ENCODE measurements at regions not wholly inside any gene's neighbourhood (a gene's known extent, or its start where the extent isn't known, plus 50 kb on each side); places are given as distances from the start of the nearest gene placed in this dataset.

DNA sequence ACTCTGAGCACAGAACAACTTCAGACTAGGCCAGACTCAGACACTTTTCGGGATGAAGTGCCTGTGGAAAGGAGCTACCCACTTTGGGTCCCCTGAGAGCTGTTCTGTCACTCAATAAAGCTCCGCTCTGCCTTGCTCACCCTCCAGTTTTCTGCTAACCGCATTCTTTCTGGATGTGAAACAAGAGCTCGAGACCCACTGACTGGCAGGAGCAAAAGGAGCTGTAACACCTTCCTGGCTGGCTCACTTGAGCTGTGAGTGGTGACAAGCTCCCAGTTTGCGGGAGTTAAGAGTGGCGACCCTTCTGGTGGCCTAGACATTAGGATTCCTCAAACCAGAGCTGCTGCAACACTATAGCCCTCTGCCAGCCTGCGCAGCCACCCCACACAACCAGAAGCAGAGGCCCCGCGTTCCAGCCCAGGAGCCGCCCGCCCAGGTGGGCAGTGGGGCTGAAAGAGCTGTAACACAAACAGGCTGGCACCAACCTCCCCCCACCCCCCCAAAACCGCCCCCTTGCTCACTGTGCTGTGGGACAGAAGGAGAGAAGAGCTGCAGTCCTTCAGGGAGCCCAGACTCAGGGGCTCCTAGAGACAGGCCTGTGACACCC lies 1178.1 kb upstream of the GBE1 start:
- intact Hi-C loops (cut with DNase I), result no loop called here
- DNase-seq, result peak; percentile 47
- Histone ChIP-seq H3K4me3 (no peak overlapping the region), H3K4me1 (no peaks in the 10 kb centered on the region), H3K36me3 (no peaks in the 10 kb centered on the region), H3K9me3 (no peaks in the 10 kb centered on the region), H3K27me3 (no peaks in the 10 kb centered on the region), H3K27ac (no peak overlapping the region)
- peak; percentile 29 for ATAC-seq
- TF ChIP-seq, protein P1, sequence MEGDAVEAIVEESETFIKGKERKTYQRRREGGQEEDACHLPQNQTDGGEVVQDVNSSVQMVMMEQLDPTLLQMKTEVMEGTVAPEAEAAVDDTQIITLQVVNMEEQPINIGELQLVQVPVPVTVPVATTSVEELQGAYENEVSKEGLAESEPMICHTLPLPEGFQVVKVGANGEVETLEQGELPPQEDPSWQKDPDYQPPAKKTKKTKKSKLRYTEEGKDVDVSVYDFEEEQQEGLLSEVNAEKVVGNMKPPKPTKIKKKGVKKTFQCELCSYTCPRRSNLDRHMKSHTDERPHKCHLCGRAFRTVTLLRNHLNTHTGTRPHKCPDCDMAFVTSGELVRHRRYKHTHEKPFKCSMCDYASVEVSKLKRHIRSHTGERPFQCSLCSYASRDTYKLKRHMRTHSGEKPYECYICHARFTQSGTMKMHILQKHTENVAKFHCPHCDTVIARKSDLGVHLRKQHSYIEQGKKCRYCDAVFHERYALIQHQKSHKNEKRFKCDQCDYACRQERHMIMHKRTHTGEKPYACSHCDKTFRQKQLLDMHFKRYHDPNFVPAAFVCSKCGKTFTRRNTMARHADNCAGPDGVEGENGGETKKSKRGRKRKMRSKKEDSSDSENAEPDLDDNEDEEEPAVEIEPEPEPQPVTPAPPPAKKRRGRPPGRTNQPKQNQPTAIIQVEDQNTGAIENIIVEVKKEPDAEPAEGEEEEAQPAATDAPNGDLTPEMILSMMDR (IDR thresholded peaks at IDR 0.05), result no peak

GRCh38 chr3:82938821-82939328 lies 1177.4 kb upstream of the GBE1 start:
- intact Hi-C loops (cut with DNase I), result no loop called here
- peak; percentile 44 for ATAC-seq
- TF ChIP-seq, protein P1 (IDR thresholded peaks at IDR 0.05), result no peak
- no peaks in the 10 kb centered on the region for H3K36me3 ChIP-seq
- peak; percentile 60 for DNase-seq
- H3K9me3 ChIP-seq, result no peaks in the 10 kb centered on the region
- no peak overlapping the region for H3K27ac ChIP-seq
- H3K4me3 ChIP-seq, result no peak overlapping the region
- no peaks in the 10 kb centered on the region for H3K27me3 ChIP-seq
- no peaks in the 10 kb centered on the region for H3K4me1 ChIP-seq

DNA sequence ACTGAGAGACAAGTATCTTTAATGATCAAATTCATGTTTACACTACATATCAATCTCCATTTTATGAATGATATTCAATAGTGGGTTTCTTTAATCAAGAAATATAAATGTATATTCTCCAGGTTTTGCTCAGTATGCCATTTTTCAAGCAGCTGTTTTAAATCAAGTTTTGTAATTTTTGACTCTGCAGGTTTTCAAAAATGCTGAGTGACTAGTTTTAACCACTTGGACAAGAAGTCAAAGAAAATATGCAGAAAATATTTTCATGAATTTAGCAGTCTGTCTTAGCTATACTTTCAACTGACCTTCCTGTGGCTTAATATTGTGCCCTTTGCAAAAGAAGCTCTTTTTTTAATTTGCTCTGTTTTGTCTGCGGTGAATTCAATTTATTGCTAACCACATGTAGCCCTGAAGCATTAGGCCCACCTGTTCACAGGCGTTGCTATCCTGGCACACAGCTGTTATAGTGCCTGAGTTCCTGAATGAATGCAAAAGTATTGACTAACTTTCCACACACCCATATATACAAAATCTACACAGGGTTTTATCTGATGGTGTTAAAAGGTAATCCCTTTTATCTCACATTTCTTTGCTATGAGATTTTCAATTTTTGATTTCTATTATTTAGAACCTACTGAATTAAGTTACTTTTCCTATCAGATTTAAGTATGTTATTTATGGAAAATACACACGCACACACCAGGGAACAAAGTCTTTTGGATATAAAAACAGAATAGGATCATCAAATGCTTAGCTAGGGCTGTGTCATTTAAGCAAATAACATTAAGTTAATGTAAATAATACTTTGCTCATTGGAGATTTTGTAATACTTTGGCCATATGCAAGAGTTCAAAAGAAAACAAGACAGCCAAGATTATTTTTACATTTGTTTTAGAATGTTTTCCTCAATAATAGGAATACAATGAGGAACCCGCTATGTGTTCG lies 1166.1 kb upstream of the GBE1 start:
- Histone ChIP-seq H3K27me3 (no peaks in the 10 kb centered on the region), H3K4me1 (no peaks in the 10 kb centered on the region), H3K9me3 (no peaks in the 10 kb centered on the region), H3K36me3 (no peaks in the 10 kb centered on the region), H3K27ac (no peak overlapping the region), H3K4me3 (no peak overlapping the region)
- DNase-seq, result no peak
- intact Hi-C loops (cut with DNase I), result no loop called here
- TF ChIP-seq, protein P1 (IDR thresholded peaks at IDR 0.05), result no peak
- no peak for ATAC-seq

DNA sequence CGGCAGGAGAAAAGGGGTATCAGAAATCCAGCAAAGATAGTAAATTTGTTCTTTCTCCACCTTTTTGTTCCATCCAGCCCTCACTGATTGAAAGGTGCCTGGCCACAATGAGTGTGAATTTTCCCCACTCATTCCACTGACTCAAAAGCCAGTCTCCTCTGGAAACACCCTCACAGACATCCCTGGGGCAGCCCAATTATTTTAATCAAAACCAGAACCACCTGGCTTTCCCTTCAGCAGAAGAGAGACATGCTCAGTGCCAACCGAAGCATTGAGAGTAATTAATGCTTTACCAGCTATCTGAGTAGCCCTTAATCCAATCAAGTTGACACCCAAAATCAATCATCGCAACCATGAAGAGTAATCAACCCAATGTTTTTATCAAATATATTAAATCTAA lies 1129.6 kb upstream of the GBE1 start:
- Histone ChIP-seq H3K36me3 (no peaks in the 10 kb centered on the region), H3K27ac (no peak overlapping the region), H3K27me3 (no peaks in the 10 kb centered on the region), H3K9me3 (no peaks in the 10 kb centered on the region), H3K4me1 (no peaks in the 10 kb centered on the region), H3K4me3 (no peak overlapping the region)
- DNase-seq (no peak), ATAC-seq (no peak)
- TF ChIP-seq, protein P1 (IDR thresholded peaks at IDR 0.05), result no peak
- intact Hi-C loops (cut with DNase I), result no loop called here

DNA sequence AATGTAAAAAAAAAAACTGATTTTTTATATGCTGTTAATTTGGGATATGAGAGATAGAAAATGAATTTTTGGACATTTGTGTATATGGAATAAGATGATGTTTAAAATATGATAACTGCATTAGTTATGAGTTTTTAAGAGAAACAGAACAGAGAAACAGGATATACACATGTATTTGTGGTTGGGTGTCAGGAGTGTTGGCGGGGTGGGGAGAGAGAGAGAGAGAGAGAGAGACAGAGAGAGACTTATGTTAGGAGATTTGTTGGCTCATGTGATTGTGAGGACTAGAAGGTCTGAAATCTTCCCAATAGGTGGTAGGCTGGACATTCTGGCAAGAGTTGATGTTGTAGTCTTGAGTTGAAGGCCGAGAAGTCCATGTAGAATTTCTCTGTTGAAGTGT lies 1121.6 kb upstream of the GBE1 start:
- TF ChIP-seq, protein P1 (IDR thresholded peaks at IDR 0.05), result no peak
- Histone ChIP-seq H3K36me3 (no peaks in the 10 kb centered on the region), H3K9me3 (no peaks in the 10 kb centered on the region), H3K4me3 (no peak overlapping the region), H3K27ac (no peak overlapping the region), H3K27me3 (no peaks in the 10 kb centered on the region), H3K4me1 (no peaks in the 10 kb centered on the region)
- ATAC-seq (no peak), DNase-seq (no peak)
- intact Hi-C loops (cut with DNase I), result no loop called here
